ENCODE measurements at regions not wholly inside any gene's neighbourhood (a gene's known extent, or its start where the extent isn't known, plus 50 kb on each side); places are given as distances from the start of the nearest gene placed in this dataset.

DNA sequence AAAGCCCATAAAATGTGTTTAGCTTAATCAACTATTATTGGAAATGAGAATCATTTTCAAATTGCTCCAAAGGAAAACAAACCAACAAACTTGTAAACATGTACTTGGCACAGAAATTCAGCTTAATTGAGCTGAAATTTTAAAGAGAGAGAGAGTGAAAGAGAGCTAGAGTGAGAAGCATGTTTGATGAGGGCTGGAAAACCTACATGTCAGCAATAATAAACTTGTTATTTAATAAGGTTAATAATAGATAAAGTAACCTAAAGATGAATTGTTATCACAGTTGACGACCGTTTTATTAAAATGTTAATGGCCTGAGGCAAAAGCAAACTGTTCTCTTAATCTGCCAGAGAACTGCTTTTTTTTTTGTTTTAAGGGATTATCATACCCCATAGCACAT lies 496.1 kb downstream of the RNF144B start:
- TF ChIP-seq GATA2 (IDR thresholded peaks at IDR 0.05; ENCODE audit: low read depth, low read length) (no peak), GATA3 (IDR thresholded peaks at IDR 0.05; ENCODE audit: low read depth, low read length) (no peak)
